Activated naive CD4-positive, alpha-beta T cell treated with anti-CD3 and anti-CD28 coated beads, Interleukin-2, amount 10 ng/mL, durations not matched to agents 7 days and 5 days (primary cell): ENCODE measurements at regions not wholly inside any gene's neighbourhood (a gene's known extent, or its start where the extent isn't known, plus 50 kb on each side); places are given as distances from the start of the nearest gene placed in this dataset.

ENCODE experiments used
- CTCF ChIA-PET: fragments of 350-600 bp; sonication (Branson Sonifier 250); formaldehyde crosslinking; loops from one replicate; lab custom pipeline; 2021; ENCODE audit warnings: antibody characterized with exemption; lab: Charles Lee
- DNase-seq: peaks from one replicate; pipeline ENCODE4 v3.0.0-alpha.2; 2020
- H3K27ac Mint-ChIP-seq: one replicate; pipeline ENCODE4 v1.8.0; 2021; ENCODE audit warnings: mild to moderate bottlenecking, moderate library complexity, mixed read lengths
- H3K27me3 Mint-ChIP-seq: one replicate; pipeline ENCODE4 v1.8.0; 2021; ENCODE audit warnings: mild to moderate bottlenecking, mixed read lengths
- H3K36me3 Mint-ChIP-seq: one replicate; pipeline ENCODE4 v1.8.0; 2021; ENCODE audit warnings: mixed read lengths
- H3K4me1 Mint-ChIP-seq: one replicate; pipeline ENCODE4 v1.8.0; 2021; ENCODE audit warnings: mixed read lengths
- H3K4me3 Mint-ChIP-seq: one replicate; pipeline ENCODE4 v1.8.0; 2021; ENCODE audit warnings: mild to moderate bottlenecking, moderate library complexity, mixed read lengths
- H3K9me3 Mint-ChIP-seq: one replicate; pipeline ENCODE4 v1.8.0; 2021; ENCODE audit warnings: mixed read lengths

- DNase-seq, result no peak
- CTCF ChIA-PET, result interaction anchor here (1.3 kb wide), 1 partner anchor 18 kb away, joined by 3 read pairs; no protein-coding TSS in a partner anchor
- Mint-ChIP-seq H3K27me3 (no peaks in the 10 kb centered on the region), H3K27ac (no peak overlapping the region), H3K4me3 (no peak overlapping the region), H3K4me1 (peaks cover 6% of the 10 kb centered on the region), H3K36me3 (no peaks in the 10 kb centered on the region), H3K9me3 (no peaks in the 10 kb centered on the region)
Measured at GRCh38 chr7:136030867-136031318, 53.7 kb upstream of the MTPN start.

- CTCF ChIA-PET, result interaction anchor here (1.3 kb wide), 1 partner anchor 17 kb away, joined by 3 read pairs; no protein-coding TSS in a partner anchor
- H3K36me3 Mint-ChIP-seq, result no peaks in the 10 kb centered on the region
- no peaks in the 10 kb centered on the region for H3K9me3 Mint-ChIP-seq
- DNase-seq, result no peak
- no peaks in the 10 kb centered on the region for H3K27me3 Mint-ChIP-seq
- peaks cover 6% of the 10 kb centered on the region for H3K4me1 Mint-ChIP-seq
- H3K27ac Mint-ChIP-seq, result no peak overlapping the region
- H3K4me3 Mint-ChIP-seq, result no peak overlapping the region
Measured at GRCh38 chr7:136030330-136030729, 53.2 kb upstream of the MTPN start.

- Mint-ChIP-seq H3K27ac (no peak overlapping the region), H3K36me3 (no peaks in the 10 kb centered on the region), H3K9me3 (no peaks in the 10 kb centered on the region), H3K27me3 (no peaks in the 10 kb centered on the region), H3K4me1 (peaks cover 6% of the 10 kb centered on the region), H3K4me3 (no peak overlapping the region)
- CTCF ChIA-PET, result interaction anchor here (0.8 kb wide), 1 partner anchor 17 kb away, joined by 3 read pairs; no protein-coding TSS in a partner anchor
- DNase-seq, result no peak
Measured at GRCh38 chr7:136027160-136027559, 50.0 kb upstream of the MTPN start.
